ENCODE measurements at regions not wholly inside any gene's neighbourhood (a gene's known extent, or its start where the extent isn't known, plus 50 kb on each side); places are given as distances from the start of the nearest gene placed in this dataset.
"Not testable (repeated sequence)": the region's sequence is repeated elsewhere in the genome, so short reads cannot be mapped to it uniquely, and the experiment has no call there.

DNA sequence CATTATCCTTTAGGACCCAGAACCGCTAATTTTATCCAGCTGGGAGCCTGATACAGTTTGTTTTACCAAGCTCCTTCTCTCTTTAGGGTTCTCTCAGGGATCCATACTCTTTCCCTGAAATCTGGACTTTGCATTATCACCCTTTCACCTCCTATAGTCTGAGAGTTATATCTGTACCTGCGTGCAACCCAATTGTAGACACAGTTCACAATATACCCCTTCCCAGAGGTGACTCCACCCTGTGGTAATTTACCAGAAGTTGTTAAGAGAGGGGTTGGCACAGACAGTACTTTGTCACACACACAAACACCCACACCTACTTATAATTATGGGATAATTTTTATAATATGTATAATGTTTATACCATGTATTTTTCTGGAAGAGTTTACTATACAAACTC lies 275.8 kb upstream of the NR3C2 start:
- no peak for DNase-seq

DNA sequence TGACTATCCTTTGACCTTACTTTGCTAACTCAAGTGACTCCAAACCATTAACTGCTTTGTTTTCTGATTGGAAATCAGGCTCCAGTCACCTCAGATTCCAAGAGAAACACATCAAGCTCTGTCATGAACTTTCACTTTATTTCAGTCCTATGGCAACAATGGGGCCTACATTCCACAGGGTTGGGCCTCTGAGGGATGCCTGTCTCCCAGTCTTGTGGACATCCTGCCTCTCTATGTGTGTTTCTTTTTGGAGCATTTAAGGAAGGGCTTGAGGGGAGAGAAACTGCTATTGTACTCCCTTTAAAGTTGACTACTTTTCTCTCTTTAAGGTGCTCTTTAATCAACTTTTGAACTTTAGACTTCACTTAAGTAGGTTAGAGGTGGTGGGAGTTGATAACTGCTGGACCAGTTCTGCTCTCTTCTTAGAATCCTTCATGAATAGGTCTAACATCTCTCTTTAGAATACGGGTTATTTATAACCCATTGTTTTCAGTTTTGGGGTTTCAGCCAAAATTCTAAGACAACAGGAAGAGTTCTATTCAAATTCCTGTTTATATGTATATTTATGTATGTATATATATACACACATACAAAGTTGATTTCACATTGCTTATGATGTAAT lies 274.3 kb upstream of the NR3C2 start:
- no peak for DNase-seq

DNA sequence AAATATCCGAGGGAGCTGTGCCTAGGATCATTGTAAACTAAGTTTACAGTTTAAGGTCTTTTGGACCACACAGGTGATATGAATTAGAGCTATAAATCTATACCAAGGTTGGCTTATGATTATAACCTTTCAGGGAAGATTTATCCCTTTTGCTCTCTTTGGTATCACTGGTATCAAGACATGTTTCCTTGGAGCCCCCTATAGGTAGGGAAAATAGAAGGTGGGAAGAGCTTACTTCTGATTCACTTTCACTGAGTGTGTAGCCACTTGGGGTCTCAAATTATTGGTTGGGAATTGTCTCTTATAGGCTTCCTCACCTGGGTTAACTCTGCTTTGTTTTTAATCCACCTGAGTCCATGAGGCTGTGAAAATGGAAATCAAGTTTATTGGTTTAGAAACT lies 262.1 kb upstream of the NR3C2 start:
- DNase-seq = no peak

DNA sequence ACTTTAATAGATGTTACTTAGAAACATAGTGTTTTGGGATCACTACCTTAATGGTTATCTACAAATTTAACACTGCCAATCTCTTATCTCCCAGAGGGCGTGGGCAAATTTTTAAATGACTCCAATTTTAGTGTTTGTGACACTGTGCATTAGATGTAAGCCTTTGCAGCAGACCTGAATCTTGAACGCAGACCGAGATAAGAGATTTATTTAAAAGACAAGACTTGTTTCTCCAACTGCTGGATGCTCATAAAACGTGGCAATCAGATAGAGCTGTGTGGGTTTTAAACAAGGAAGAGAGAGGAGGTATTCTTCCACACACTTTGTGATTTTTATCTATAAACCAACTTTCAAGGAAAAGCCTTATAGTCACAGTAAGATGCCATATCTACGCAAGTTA lies 252.5 kb upstream of the NR3C2 start:
- no peak for DNase-seq

DNA sequence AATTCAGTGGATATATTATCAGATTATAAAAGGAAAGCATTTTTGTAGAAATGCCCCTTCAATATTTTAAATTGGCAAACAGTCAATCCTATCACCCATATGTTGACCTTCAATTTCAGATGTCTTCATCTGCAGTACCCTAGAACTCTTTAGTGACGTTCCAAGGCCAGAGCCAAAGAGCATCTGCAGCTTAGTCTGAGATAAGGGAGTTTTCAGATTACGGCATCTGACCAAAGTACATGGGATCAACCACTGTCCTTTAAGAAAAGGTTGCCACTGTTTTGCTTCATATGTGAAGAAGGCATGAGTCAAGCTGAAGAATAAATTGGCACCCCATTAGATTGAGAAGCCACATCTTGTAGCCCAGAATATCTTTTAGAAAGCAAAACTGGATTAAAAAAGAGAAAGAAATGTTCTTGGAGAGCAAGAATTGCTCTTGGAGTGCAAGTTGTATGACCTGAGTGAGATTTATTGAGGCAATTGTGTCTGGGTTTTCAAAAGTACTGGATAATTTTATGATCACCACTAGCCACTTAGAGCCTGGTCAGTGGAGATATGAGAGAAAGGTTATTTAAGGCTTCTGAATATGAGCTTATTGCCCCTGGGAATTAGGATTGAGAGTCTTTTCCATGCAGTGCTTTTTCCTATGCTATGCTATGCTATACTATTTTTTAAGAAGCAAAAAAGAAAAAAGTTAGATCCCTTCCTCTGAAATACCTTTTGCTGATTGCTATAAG lies 251.9 kb upstream of the NR3C2 start:
- DNase-seq = no peak

DNA sequence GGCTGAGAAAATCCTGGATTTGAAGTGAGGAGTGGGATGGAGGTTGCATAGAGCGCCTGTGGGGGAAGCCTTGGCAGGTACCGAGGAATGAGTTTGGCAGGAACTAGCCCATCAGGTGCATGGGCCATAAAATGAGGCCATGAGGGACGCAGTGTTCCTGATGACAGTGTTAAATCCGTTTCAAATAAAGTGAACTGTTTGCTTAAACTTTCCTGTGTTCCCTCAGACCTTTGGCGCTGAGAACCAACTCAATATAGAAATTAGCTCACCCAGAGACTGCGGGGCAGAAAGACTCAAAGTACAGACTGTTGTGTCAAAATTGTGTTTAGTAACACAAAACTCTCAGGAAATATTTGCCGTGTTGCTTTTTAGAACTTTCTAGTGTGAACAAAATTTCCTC lies 250.0 kb upstream of the NR3C2 start:
- no peak for DNase-seq

DNA sequence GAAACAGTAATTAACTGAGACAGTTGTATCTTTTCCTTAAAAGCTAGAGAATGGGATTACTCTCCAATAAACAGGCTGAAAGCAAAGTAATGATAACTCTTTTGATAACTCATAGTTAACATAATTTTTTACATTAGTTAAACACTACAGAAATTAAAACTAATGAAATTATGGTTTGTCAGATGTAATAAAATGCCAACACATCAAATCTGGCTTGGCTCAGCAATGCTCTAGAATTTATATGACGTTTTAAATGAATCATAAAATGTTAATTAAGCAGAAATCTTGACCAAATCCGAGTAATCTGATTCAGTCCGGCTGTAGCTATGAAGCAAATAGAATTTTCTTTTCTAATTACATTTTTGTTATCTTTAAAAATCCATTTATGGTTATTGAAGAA lies 244.2 kb upstream of the NR3C2 start:
- no peak for DNase-seq

DNA sequence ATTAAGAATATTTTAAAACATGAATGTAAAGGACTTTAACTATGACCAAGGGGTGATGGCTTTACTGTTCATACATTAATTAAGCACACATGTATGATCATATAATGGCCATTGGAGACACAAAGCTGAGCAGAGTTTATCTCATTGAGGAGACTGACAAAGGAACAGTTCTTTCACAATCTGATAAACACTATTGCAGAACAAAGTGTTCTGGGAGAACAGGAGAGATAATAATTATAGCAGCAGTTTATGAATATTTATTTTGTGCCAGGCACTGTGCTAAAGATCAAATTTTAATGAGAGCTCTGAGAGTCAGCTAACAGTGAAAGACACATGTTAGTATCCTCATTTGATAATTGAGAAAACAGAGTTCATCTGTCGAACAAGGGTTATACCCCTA lies 242.4 kb upstream of the NR3C2 start:
- no peak for DNase-seq

DNA sequence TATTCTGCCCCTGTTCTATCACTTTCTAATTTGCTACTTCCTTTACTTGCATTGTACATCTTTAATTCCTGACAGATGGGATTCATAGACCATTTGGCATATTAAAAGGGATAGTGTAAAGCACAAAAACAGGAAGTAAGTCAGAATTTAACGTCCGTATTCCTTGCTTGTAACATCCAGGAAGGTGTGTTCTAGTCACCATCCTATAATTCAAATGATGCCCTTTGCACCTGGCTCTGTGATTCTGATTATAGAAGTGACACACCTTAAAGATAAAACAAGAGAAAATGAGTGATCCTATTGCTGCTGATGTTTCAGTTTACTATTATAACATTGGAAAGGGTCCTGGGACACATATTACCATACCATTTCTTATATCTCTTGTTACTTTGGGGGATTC lies 238.7 kb upstream of the NR3C2 start:
- DNase-seq = no peak

DNA sequence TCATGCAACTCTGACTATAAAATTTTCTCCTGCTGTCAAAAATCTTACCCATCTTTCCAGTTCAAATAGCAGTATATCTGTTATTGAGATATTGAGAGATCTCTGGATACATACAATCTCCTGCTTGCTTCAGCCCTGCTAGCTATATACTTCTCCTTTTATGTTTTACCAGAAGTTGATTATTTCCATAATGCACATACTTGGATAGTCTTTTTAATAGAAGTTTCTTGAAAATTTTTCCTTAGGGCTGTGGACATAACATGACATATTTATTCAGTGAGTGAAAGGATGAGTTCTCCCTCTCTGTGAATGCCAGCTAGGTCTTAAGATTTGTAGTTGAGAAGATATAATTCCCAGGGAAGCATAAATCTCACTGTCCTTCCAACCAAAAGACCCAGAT lies 234.1 kb upstream of the NR3C2 start:
- no peak for DNase-seq

DNA sequence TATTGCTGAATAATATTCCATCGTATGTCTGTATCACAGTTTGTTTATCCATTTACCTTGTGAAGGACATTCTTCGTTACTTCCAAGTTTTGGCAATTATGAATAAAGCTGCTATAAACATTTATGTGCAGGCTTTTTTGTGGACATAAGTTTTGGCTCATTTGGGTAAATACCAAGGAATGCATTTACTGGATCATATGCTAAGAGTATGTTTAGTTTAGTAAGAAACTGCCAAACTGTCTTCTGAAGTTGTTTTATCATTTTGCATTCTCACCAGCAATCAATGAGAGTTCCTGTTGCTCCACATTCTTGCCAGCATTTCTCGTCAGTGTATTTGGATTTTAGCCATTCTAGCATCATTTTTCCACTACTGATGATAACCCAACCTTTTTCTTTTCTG lies 232.7 kb upstream of the NR3C2 start:
- DNase-seq = no peak

DNA sequence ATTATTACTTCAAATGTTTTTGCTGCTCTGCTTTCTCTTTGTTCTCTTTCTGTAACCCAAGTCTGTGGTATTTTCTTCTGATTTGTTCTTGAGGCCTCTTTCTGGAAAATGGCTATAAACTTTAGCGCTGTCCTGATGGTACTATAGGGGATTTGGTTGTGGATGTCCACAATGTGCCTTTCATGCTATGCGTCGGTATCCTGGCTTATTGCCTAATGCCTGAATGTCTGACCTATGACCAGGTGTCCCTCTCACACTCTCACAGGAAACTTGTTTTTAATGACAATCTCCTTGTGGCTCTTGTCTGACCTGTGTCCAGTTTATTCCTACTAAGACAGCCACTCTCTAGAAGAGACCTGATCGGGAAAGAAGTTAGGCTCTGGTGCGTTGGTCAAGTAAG lies 222.4 kb upstream of the NR3C2 start:
- no peak for DNase-seq

DNA sequence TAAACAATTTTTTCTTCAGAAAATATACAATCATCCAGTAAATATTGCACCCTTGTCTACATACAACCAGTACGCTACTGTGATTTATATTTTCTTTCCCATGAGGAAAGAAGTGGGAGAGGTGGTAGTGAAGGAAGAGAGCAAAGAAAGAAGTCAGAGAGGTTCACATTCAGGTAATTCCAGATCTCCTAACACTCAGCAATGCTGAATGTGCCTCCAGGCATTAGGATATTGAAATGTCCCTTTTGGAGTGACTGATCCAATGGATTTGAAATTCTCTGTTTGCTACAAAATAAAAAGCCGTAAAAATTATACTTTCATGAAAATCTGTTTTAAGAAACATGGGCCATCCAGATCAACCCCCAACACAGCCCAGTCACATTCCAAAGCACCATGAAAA lies 211.9 kb upstream of the NR3C2 start:
- no peak for DNase-seq

DNA sequence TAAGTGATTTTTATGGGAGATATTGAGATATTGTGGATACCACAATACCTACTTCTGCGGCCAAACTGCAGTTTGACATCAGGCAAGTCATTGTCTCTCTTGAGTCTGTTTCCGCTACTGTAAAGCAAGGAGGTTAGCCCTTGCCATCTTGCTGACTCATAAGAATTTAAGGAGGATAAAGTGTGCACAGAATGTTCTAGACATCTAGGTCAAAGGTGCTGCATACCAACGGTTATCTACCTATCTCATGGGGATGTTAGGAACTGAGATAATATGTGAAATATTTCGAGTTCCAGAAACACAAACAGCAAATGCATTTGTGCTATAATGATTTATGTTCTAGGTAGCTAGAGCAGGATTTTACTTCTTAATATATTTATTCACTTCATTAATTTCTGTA lies 211.5 kb upstream of the NR3C2 start:
- no peak for DNase-seq

DNA sequence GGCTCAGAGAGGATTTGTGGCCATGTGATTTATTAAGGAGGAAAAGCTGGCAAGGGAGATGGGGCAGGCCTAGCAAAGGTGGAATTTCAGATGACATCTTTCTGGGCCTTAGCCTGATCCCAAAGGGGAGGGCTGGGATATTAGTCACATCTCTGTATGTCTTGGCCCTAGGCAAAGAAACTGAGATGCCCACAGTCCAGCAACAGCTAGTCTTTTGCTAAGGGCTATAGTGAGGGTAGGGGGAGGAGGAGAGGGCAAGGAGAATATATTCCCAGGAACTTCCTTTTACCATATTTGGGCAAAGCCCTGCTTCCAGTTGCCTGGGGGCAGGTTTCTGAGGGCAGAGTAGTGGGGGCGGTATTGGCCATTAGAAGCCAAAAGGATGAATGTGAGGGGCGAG lies 209.8 kb upstream of the NR3C2 start:
- DNase-seq = no peak

DNA sequence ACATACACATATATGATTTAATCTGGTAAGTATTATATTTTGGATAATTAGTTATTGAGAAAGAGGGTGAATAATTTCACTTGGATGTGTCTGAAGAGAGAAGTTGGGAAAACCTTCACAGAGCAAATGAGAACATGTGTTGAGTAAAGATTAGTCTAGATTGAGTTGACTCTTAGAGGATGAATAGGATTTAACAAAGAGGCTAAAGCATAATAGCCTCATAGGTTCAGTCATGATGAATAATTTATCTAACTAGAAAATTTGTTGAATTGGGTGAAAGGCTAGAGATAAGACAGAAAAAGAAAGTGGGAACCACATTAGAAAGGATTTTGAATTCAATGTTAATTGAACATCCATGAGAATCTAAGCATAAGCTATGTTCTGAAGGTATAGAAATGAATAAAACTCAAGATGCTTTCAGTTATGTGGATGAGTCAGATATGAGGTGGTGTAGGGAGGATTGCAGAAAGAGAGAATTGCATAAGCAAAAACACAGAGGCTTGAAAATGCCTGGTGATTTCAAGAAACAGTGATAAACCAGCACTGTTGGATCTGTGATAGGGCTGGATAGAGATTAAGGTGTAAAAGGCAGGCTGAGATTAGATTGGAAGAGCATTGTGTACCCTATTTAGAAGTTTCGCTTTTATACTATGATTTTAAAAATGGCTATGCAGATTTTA lies 207.6 kb upstream of the NR3C2 start:
- DNase-seq = no peak

DNA sequence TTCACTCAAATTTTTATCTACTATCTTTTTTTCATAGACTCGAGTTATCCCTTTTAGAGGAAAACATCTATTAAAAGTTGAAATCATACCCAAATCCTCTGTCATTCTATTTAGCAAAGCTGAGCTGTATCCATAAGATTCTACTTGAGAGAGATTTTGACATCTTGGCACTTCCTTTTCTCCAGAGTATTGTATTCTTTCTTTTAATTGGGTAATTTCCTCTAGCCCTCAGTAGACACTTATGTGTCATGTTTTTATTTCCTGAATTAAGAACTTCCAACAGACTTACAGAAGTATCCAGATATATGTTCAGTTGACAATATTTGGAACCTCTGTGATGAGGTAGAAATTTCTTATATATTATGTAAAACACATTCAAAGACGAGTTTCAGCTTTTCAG lies 201.6 kb upstream of the NR3C2 start:
- no peak for DNase-seq

DNA sequence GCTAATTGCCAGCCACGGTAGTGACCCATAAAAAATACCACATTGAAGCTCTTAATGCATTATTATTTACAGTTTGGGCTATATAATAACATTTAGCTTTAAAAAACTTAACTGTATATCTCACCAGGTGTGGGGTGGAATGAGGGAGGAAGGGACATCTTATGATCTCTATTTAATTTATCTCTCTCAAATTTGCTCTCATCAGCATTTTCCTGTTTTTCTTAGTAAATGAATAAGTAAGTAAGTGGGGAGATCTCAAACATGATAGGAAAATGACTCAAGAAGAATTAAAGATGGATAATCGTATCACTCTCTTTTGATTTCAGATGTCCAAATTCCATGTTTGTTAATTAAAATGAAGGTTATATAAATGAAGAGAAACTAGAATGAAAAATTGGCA lies 200.7 kb upstream of the NR3C2 start:
- DNase-seq = no peak

DNA sequence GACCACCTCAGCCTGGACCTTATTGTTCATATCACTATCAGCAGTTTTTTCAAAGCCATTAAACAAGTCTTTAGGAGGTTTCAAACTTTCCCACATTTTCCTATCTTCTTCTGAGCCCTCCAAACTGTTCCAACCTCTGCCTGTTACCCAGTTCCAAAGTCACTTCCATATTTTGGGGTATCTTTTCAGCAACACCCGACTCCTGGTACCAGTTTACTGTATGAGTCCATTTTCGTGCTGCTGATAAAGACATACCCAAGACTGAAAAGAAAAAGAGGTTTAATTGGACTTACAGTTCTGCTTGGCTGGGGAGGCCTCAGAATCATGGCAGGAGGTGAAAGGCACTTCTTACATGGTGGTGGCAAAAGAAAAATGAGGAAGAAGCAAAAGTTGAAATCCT lies 195.9 kb upstream of the NR3C2 start:
- DNase-seq = not testable (repeated sequence)

DNA sequence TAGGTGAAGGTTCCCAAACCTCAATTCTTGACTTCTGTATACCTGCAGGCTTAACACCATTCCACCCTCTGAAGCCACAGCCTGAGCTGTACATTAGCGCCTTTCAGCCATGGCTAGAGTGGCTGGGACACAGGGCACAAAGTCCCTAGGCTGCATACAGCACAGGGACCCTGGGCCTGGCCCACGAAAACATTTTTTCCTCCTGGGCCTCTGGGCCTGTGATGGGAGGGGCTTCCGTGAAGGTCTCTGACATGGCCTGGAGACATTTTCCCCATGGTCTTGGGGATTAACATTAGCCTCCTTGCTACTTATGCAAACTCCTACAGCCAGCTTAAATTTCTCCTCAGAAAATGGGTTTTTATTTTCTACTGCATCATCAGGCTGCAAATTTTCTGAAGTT lies 195.2 kb upstream of the NR3C2 start:
- not testable (repeated sequence) for DNase-seq

DNA sequence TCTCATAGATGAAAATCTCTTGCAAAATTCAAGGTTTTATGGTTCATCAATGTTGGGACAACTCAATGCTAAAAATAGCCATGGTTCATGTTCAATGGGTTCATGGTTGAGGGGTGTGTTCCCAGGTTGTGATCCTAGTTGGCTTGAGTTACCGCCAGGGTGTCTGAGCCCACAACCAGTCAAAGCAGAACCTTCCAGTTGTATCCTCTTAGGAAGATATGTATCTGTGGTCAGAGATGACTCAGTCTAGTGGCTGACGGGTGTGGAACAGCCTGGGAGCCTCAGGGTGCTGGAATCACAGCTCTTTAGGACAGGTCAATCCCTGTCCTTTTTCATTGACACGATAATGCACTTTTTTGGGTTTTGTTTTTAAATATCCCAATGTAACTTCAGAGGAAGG lies 192.3 kb upstream of the NR3C2 start:
- no peak for DNase-seq

DNA sequence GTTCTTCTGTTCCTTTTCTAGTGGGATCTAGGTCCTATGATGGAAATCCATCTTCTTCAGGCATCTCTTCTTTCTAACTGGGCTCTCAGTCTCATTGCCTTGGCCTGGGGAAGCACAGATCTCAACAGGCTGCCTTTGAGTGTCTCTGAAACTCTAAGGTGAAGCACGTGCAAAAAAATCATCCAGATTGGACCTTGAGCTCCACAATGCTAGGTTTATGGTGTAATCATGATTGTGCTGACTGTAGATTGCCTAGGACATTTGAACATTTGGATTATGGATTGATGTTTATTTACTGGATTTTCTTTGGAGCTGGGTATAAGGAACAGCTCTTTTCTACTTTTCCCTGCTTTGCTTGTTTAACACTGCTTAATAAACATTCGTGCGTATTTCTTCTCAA lies 191.5 kb upstream of the NR3C2 start:
- DNase-seq = no peak

DNA sequence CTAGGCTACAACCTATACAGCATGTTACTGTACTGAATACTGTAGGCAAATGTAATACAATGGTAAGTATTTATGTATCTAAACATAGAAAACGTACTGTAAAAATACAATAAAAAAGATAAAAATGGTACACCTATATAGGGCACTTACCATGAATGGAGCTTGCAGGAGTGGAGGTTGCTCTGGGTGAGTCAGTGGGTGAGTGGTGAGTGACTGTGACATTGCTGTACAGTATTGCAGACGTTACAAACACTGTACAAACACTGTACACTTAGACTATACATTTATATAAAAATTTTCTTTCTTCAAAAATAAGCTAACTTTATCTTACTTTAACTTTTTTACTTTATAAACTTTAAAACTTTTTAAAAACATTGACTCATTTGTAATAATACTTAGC lies 190.3 kb upstream of the NR3C2 start:
- DNase-seq = no peak

DNA sequence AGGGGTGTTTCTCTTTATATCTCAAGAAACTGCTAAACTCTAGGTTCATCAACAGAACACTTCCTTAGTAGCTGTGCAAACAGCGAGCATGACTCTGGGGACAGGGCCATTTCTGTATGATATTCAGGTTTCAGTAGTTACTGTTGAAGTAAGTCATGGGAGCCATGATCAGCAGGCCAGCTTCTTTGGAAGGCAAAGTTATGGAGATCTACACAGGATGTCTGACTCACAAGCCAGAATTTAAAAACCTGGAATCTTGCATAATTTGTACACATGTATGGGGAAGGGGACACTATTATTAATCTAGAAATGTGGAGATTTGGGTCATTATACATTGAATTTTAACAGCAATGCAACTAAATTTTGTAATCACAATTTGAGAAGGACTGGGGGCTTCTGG lies 187.8 kb upstream of the NR3C2 start:
- DNase-seq = no peak

DNA sequence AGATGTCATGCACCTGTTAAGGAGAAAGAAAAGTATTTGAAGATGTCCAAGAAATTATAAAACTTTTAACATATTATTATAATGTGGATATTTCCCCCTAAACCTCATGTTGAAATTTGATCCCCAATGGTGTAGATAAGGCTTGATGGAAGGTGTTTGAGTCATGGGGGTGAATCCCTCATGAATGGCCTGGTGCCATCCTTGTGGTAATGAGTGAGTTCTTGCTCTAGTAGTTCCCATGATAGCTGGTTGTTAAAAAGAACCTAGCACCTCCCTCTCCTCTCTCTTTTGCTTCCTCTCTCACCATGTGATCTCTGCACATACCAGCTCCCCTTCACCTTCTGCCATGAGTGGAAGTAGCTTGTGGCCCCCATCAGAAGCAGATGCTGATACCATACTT lies 176.6 kb upstream of the NR3C2 start:
- DNase-seq = no peak

Measured in NCI-H187 (cell line).